Esophagus muscularis mucosa (tissue), 4 donors: ENCODE measurements at regions not wholly inside any gene's neighbourhood (a gene's known extent, or its start where the extent isn't known, plus 50 kb on each side); places are given as distances from the start of the nearest gene placed in this dataset.
"Not testable (repeated sequence)": the region's sequence is repeated elsewhere in the genome, so short reads cannot be mapped to it uniquely, and the experiment has no call there.

Experiments
- DNase-seq: peaks from one replicate; pipeline ENCODE4 v3.0.0-alpha.2; 2017; ENCODE audit errors: extremely low spot score
- H3K27ac ChIP-seq, 4 donors: fragments of 200-600 bp; sonication (generic); replicated peaks in 1 of 4; 1 replicate in 3 of 4; 2 replicates in 1 of 4; pipeline ENCODE4 v1.5.1; 2016 to 2019; ENCODE audit warnings: mild to moderate bottlenecking in 1 of 4
- H3K27me3 ChIP-seq, 4 donors: fragments of 200-600 bp; sonication (generic); one replicate each; pipeline versions ENCODE4 v1.5.1 to v1.6.0; 2016 to 2019
- H3K36me3 ChIP-seq, 4 donors: fragments of 200-600 bp; sonication (generic); one replicate each; pipeline ENCODE4 v1.5.1; 2016 to 2019
- H3K4me1 ChIP-seq, 4 donors: fragments of 200-600 bp; sonication (generic); one replicate each; pipeline ENCODE4 v1.5.1; 2016 to 2019
- H3K4me3 ChIP-seq, 4 donors: fragments of 200-600 bp; sonication (generic); 1 replicate in 2 of 4; 2 replicates in 2 of 4; pipeline ENCODE4 v1.5.1; 2016 to 2019; ENCODE audit warnings: mild to moderate bottlenecking in 4 of 4, moderate library complexity in 1 of 4
- H3K9me3 ChIP-seq, 4 donors: fragments of 200-600 bp; sonication (generic); 1 replicate in 3 of 4; 2 replicates in 1 of 4; pipeline ENCODE4 v1.5.1; 2016 to 2019
- CTCF ChIP-seq, 3 experiments: fragments of 200-600 bp in 2 of 3; fragments of 450-650 bp in 1 of 3; sonication (generic) in 2 of 3; IDR thresholded peaks; one replicate each; pipeline ENCODE4 v1.5.1; 2017 to 2019; ENCODE audit warnings: antibody characterized with exemption in 3 of 3, mild to moderate bottlenecking in 2 of 3, moderate library complexity in 1 of 3
- EP300 ChIP-seq: sonication (generic); formaldehyde crosslinking; IDR thresholded peaks from one replicate; pipeline ENCODE4 v1.6.1; 2017; ENCODE audit warnings: antibody characterized with exemption
- POLR2A ChIP-seq: fragments of 450-650 bp; IDR thresholded peaks from one replicate; pipeline ENCODE4 v1.6.1; 2017; ENCODE audit warnings: antibody characterized with exemption, moderate library complexity, mild to moderate bottlenecking, low read depth
- POLR2AphosphoS5 ChIP-seq, 2 donors: sonication (generic); formaldehyde crosslinking; IDR thresholded peaks; one replicate each; pipeline ENCODE4 v1.6.1; 2017; ENCODE audit warnings: antibody characterized with exemption in 2 of 2
- WGBS: methylation state at CpG from one replicate; pipeline ENCODE4 v1.1.5; 2018; 5-methylcytosine and 5-hydroxymethylcytosine counted together
- intact Hi-C: fragments of 100-400 bp; cut with DNase I; formaldehyde crosslinking; loops from one replicate; pipeline ENCODE4 v1.15.1; 2023

- H3K4me3 ChIP-seq: no peak overlapping the region
- no peaks in the 10 kb centered on the region for H3K4me1 ChIP-seq
- no peaks in the 10 kb centered on the region for H3K36me3 ChIP-seq
- H3K9me3 ChIP-seq: no peaks in the 10 kb centered on the region
- H3K27me3 ChIP-seq: no peaks in the 10 kb centered on the region
- no peak overlapping the region for H3K27ac ChIP-seq
- intact Hi-C loops: no loop called here
- WGBS: no CpG with 5 or more reads among the region's 3 CpGs
- DNase-seq: no peak
- no peak for TF ChIP-seq POLR2A
Measured at GRCh38 chr5:155633338-155633957, 619.9 kb downstream of the KIF4B start.

GRCh38 chr5:155649666-155650065 lies 636.1 kb downstream of the KIF4B start:
- 58% methylated on average over 2 of the region's 2 CpGs for WGBS
- TF ChIP-seq POLR2AphosphoS5 (IDR thresholded peaks at IDR 0.05) (no peak), EP300 (no peak), POLR2A (no peak), CTCF (IDR thresholded peaks at IDR 0.05) (no peak)
- intact Hi-C loops: no loop called here

GRCh38 chr5:155655569-155655968 lies 642.0 kb downstream of the KIF4B start:
- WGBS: 56% methylated on average over 2 of the region's 2 CpGs
- Histone ChIP-seq H3K27me3 (no peaks in the 10 kb centered on the region), H3K36me3 (no peaks in the 10 kb centered on the region), H3K27ac (no peak overlapping the region), H3K4me3 (no peak overlapping the region), H3K9me3 (no peaks in the 10 kb centered on the region), H3K4me1 (no peaks in the 10 kb centered on the region)
- intact Hi-C loops: no loop called here
- no peak for DNase-seq
- TF ChIP-seq POLR2AphosphoS5 (IDR thresholded peaks at IDR 0.05) (no peak), CTCF (IDR thresholded peaks at IDR 0.05) (no peak), POLR2A (no peak), EP300 (no peak)

More at GRCh38 chr5:155649666-155650065, 636.1 kb downstream of the KIF4B start:
- Histone ChIP-seq H3K27ac (no peak overlapping the region), H3K36me3 (no peaks in the 10 kb centered on the region), H3K9me3 (no peaks in the 10 kb centered on the region), H3K4me1 (no peaks in the 10 kb centered on the region), H3K4me3 (no peak overlapping the region), H3K27me3 (no peaks in the 10 kb centered on the region)
- DNase-seq: no peak

GRCh38 chr5:155661859-155662258 lies 648.3 kb downstream of the KIF4B start:
- no peak for DNase-seq
- Histone ChIP-seq H3K4me3 (no peak overlapping the region), H3K4me1 (no peaks in the 10 kb centered on the region), H3K36me3 (no peaks in the 10 kb centered on the region), H3K27ac (no peak overlapping the region), H3K9me3 (no peaks in the 10 kb centered on the region), H3K27me3 (no peaks in the 10 kb centered on the region)
- intact Hi-C loops: no loop called here
- TF ChIP-seq POLR2A: no peak
- no peak for TF ChIP-seq EP300
- no peak for TF ChIP-seq CTCF (IDR thresholded peaks at IDR 0.05)
- TF ChIP-seq POLR2AphosphoS5 (IDR thresholded peaks at IDR 0.05): no peak

GRCh38 chr5:155665361-155665760 lies 651.8 kb downstream of the KIF4B start:
- Histone ChIP-seq H3K27me3 (no peaks in the 10 kb centered on the region), H3K27ac (no peak overlapping the region), H3K9me3 (no peaks in the 10 kb centered on the region), H3K4me1 (no peaks in the 10 kb centered on the region), H3K4me3 (no peak overlapping the region), H3K36me3 (no peaks in the 10 kb centered on the region)
- TF ChIP-seq POLR2AphosphoS5 (IDR thresholded peaks at IDR 0.05) (no peak), EP300 (no peak), POLR2A (no peak), CTCF (IDR thresholded peaks at IDR 0.05) (no peak)
- WGBS: 65% methylated on average over 7 of the region's 7 CpGs
- intact Hi-C loops: no loop called here
- no peak for DNase-seq

GRCh38 chr5:155672001-155672400 lies 655.0 kb upstream of the SGCD start:
- WGBS: 72% methylated on average over 7 of the region's 7 CpGs
- H3K4me1 ChIP-seq, H3K36me3 ChIP-seq, H3K27ac ChIP-seq, intact Hi-C loops, DNase-seq, H3K4me3 ChIP-seq, H3K27me3 ChIP-seq: not testable (repeated sequence)
- H3K9me3 ChIP-seq: peaks cover 0 to 18% (median 10%) of the 10 kb centered on the region in 4 donors
